Lower leg skin (tissue), 3 donors: ENCODE measurements at regions not wholly inside any gene's neighbourhood (a gene's known extent, or its start where the extent isn't known, plus 50 kb on each side); places are given as distances from the start of the nearest gene placed in this dataset.

Source experiments
- POLR2A ChIP-seq, 2 donors: fragments of 450-650 bp; IDR thresholded peaks; one replicate each; pipeline ENCODE4 v1.6.1; 2016 to 2017; ENCODE audit warnings: antibody characterized with exemption in 2 of 2, mild to moderate bottlenecking in 1 of 2, moderate library complexity in 1 of 2
- TF ChIP-seq, protein P1 (sequence below), 3 donors: fragments of 450-650 bp; IDR thresholded peaks; one replicate each; pipeline ENCODE4 v1.5.1; 2016; ENCODE audit warnings: antibody characterized with exemption in 3 of 3, mild to moderate bottlenecking in 3 of 3, moderate library complexity in 2 of 3

DNA sequence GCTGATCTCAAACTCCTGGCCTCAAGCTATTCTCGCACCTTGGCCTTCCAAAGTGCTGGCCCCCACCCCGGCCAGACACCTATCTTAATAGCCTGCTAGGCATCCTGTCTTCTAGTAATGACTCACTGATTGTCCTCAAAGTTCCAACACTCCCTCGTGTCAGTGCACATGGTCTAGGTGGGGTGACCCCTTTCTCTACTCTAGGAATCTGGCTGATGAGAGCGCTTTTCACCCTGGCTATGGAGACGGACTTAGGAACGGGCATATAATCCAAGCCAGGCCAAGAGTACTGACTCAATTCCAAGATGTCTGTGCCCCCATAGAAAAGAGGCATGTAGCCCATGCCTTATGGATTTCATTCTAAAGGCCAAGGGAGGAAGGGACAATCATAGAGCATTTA, 67.0 kb downstream of the PRLHR start:
- TF ChIP-seq, protein P1, sequence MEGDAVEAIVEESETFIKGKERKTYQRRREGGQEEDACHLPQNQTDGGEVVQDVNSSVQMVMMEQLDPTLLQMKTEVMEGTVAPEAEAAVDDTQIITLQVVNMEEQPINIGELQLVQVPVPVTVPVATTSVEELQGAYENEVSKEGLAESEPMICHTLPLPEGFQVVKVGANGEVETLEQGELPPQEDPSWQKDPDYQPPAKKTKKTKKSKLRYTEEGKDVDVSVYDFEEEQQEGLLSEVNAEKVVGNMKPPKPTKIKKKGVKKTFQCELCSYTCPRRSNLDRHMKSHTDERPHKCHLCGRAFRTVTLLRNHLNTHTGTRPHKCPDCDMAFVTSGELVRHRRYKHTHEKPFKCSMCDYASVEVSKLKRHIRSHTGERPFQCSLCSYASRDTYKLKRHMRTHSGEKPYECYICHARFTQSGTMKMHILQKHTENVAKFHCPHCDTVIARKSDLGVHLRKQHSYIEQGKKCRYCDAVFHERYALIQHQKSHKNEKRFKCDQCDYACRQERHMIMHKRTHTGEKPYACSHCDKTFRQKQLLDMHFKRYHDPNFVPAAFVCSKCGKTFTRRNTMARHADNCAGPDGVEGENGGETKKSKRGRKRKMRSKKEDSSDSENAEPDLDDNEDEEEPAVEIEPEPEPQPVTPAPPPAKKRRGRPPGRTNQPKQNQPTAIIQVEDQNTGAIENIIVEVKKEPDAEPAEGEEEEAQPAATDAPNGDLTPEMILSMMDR (IDR thresholded peaks at IDR 0.05): no peak
- TF ChIP-seq POLR2A (IDR thresholded peaks at IDR 0.05): no peak
